BJ (cell line): ENCODE measurements at regions not wholly inside any gene's neighbourhood (a gene's known extent, or its start where the extent isn't known, plus 50 kb on each side); places are given as distances from the start of the nearest gene placed in this dataset.

Source experiments
- CTCF ChIA-PET: fragments of 350-600 bp; formaldehyde crosslinking; extraction: SDS; loops from one replicate; lab custom pipeline; 2021; ENCODE audit warnings: antibody characterized with exemption, inconsistent platforms; lab: Yijun Ruan, JAX
- POLR2A ChIA-PET: fragments of 300-600 bp; sonication (Branson Sonifier 250); formaldehyde crosslinking; extraction: SDS; loops from one replicate; lab custom pipeline; 2021; ENCODE audit warnings: antibody characterized with exemption; lab: Charles Lee
- DNase-seq: peaks from one replicate; pipeline ENCODE4 v3.0.0-alpha.2; 2011; ENCODE audit warnings: low read depth
- H3K27me3 ChIP-seq: 2 replicates; pipeline ENCODE4 v1.6.0; 2011; ENCODE audit warnings: low read length; ENCODE audit not compliant: control insufficient read depth, insufficient read depth
- H3K36me3 ChIP-seq: 2 replicates; pipeline ENCODE4 v1.5.1; 2011; ENCODE audit warnings: low read length; ENCODE audit not compliant: control insufficient read depth, insufficient read depth
- H3K4me3 ChIP-seq: 2 replicates; pipeline ENCODE4 v1.5.1; 2011; ENCODE audit warnings: low read depth, mild to moderate bottlenecking, control low read depth, low read length
- CTCF ChIP-seq: IDR thresholded peaks from 2 replicates; pipeline ENCODE4 v1.5.1; 2011; ENCODE audit warnings: low read depth, mild to moderate bottlenecking, control low read depth, inconsistent platforms, low read length, moderate library complexity; ENCODE audit not compliant: insufficient read depth

- POLR2A ChIA-PET, result no interaction called here
- TF ChIP-seq CTCF, result no peak
- no peak for DNase-seq
- CTCF ChIA-PET, result interaction anchor here (1.5 to 1.7 kb wide), 2 partner anchors 10 to 13 kb away, joined by 5 read pairs; no protein-coding TSS in a partner anchor
- Histone ChIP-seq H3K36me3 (no peaks in the 10 kb centered on the region), H3K4me3 (no peak overlapping the region), H3K27me3 (no peaks in the 10 kb centered on the region)
Observed at GRCh38 chr3:153431076-153431475, 269.1 kb downstream of the RAP2B start.

GRCh38 chr3:153437666-153438065 is 275.6 kb downstream of the RAP2B start:
- CTCF ChIA-PET, result no interaction called here
- H3K27me3 ChIP-seq, result no peaks in the 10 kb centered on the region

GRCh38 chr3:153438271-153438670 is 276.2 kb downstream of the RAP2B start:
- POLR2A ChIA-PET, result no interaction called here
- Histone ChIP-seq H3K27me3 (no peaks in the 10 kb centered on the region), H3K4me3 (no peak overlapping the region), H3K36me3 (no peaks in the 10 kb centered on the region)
- no peak for TF ChIP-seq CTCF
- CTCF ChIA-PET, result interaction anchor here (0.6 kb wide), 1 partner anchor 22 kb away, joined by 3 read pairs; no protein-coding TSS in a partner anchor
- no peak for DNase-seq

More at GRCh38 chr3:153437666-153438065, 275.6 kb downstream of the RAP2B start:
- DNase-seq, result no peak
- H3K4me3 ChIP-seq, result no peak overlapping the region
- H3K36me3 ChIP-seq, result no peaks in the 10 kb centered on the region
- no peak for TF ChIP-seq CTCF
- POLR2A ChIA-PET, result no interaction called here

- ChIA-PET CTCF (interaction anchor here (0.6 to 0.7 kb wide), 2 partner anchors 275 to 308 kb away, joined by 3 read pairs; no protein-coding TSS in a partner anchor), POLR2A (no interaction called here)
- no peaks in the 10 kb centered on the region for H3K27me3 ChIP-seq
- TF ChIP-seq CTCF, result 0 out of 2 replicates have a peak, but pooled peaks have one; percentile 11
- no peak for DNase-seq
- no peaks in the 10 kb centered on the region for H3K36me3 ChIP-seq
- H3K4me3 ChIP-seq, result no peak overlapping the region
Observed at GRCh38 chr3:153439780-153440179, 277.8 kb downstream of the RAP2B start.

GRCh38 chr3:153440311-153440710 is 278.3 kb downstream of the RAP2B start:
- TF ChIP-seq CTCF, result no peak
- POLR2A ChIA-PET, result no interaction called here
- H3K27me3 ChIP-seq, result no peaks in the 10 kb centered on the region
- no peaks in the 10 kb centered on the region for H3K36me3 ChIP-seq
- CTCF ChIA-PET, result interaction anchor here (1.3 kb wide), 1 partner anchor 15 kb away, joined by 3 read pairs; no protein-coding TSS in a partner anchor
- no peak for DNase-seq
- no peak overlapping the region for H3K4me3 ChIP-seq
